HEK293 (cell line): ENCODE measurements at regions not wholly inside any gene's neighbourhood (a gene's known extent, or its start where the extent isn't known, plus 50 kb on each side); places are given as distances from the start of the nearest gene placed in this dataset.
A peak's percentile ranks its signal among the peaks of the same experiment; 100 is the strongest.

Source experiments
- CTCF ChIA-PET: fragments of 350-600 bp; formaldehyde crosslinking; extraction: SDS; loops from one replicate; lab custom pipeline; 2021; ENCODE audit warnings: antibody characterized with exemption; lab: Yijun Ruan, JAX
- POLR2A ChIA-PET: fragments of 300-600 bp; formaldehyde crosslinking; extraction: SDS; loops from one replicate; lab custom pipeline; 2020; ENCODE audit warnings: antibody characterized with exemption, inconsistent platforms; lab: Yijun Ruan, JAX
- H3K27ac ChIP-seq: fragments of 200-500 bp; sonication (Bioruptor generic); 2 replicates; pipeline ENCODE4 v1.5.1; 2014; ENCODE audit warnings: low read depth, low read length, control low read depth, inconsistent platforms; ENCODE audit errors: extremely low read depth
- H3K36me3 ChIP-seq, 2 experiments: fragments of 200-500 bp in 1 of 2; sonication (Bioruptor generic) in 1 of 2; 1 replicate in 1 of 2; 2 replicates in 1 of 2; pipeline ENCODE4 v1.5.1; 2014 to 2017; ENCODE audit warnings: inconsistent platforms in 2 of 2, low read length in 2 of 2; ENCODE audit not compliant: control insufficient read depth in 2 of 2, insufficient read depth in 1 of 2
- H3K4me1 ChIP-seq: fragments of 200-500 bp; sonication (Bioruptor generic); 2 replicates; pipeline ENCODE4 v1.5.1; 2014; ENCODE audit warnings: mild to moderate bottlenecking, low read length, inconsistent platforms; ENCODE audit not compliant: control insufficient read depth, insufficient read depth
- H3K4me3 ChIP-seq: 2 replicates; pipeline ENCODE4 v1.5.1; 2011; ENCODE audit warnings: low read depth, mild to moderate bottlenecking, control low read depth, low read length, moderate library complexity
- H3K9me3 ChIP-seq: fragments of 200-500 bp; sonication (Bioruptor generic); 2 replicates; pipeline ENCODE4 v1.5.1; 2014; ENCODE audit warnings: low read depth, low read length, inconsistent platforms; ENCODE audit not compliant: control insufficient read depth, insufficient read depth
- GLIS1 ChIP-seq: fragments of 450-650 bp; formaldehyde crosslinking; IDR thresholded peaks from 2 replicates; pipeline ENCODE4 v1.5.1; 2016; ENCODE audit warnings: missing biosample characterization, missing genetic modification characterization
- ZBTB20 ChIP-seq: fragments of 450-650 bp; formaldehyde crosslinking; IDR thresholded peaks from 2 replicates; pipeline ENCODE4 v1.5.1; 2016; ENCODE audit warnings: missing biosample characterization, missing genetic modification characterization
- ZBTB49 ChIP-seq: fragments of 450-650 bp; formaldehyde crosslinking; IDR thresholded peaks from 2 replicates; pipeline ENCODE4 v1.5.1; 2016; ENCODE audit warnings: missing biosample characterization, missing genetic modification characterization, low read depth
- ZFP41 ChIP-seq: fragments of 450-650 bp; formaldehyde crosslinking; IDR thresholded peaks from 2 replicates; pipeline ENCODE4 v1.5.1; 2016; ENCODE audit warnings: missing biosample characterization, missing genetic modification characterization, borderline replicate concordance
- ZIC2 ChIP-seq: fragments of 450-650 bp; formaldehyde crosslinking; IDR thresholded peaks from 2 replicates; pipeline ENCODE4 v1.5.1; 2016; ENCODE audit warnings: missing biosample characterization, missing genetic modification characterization
- ZNF121 ChIP-seq: fragments of 450-650 bp; formaldehyde crosslinking; IDR thresholded peaks from 2 replicates; pipeline ENCODE4 v1.5.1; 2016; ENCODE audit warnings: missing biosample characterization, missing genetic modification characterization
- ZNF248 ChIP-seq: fragments of 450-650 bp; formaldehyde crosslinking; IDR thresholded peaks from 2 replicates; pipeline ENCODE4 v1.5.1; 2017; ENCODE audit warnings: missing biosample characterization, missing genetic modification characterization
- ZNF280C ChIP-seq: fragments of 450-650 bp; formaldehyde crosslinking; IDR thresholded peaks from 2 replicates; pipeline ENCODE4 v1.5.1; 2016; ENCODE audit warnings: missing biosample characterization, missing genetic modification characterization
- ZNF623 ChIP-seq: fragments of 450-650 bp; formaldehyde crosslinking; IDR thresholded peaks from 2 replicates; pipeline ENCODE4 v1.5.1; 2016; ENCODE audit warnings: missing biosample characterization, missing genetic modification characterization
- ZNF704 ChIP-seq: fragments of 450-650 bp; formaldehyde crosslinking; IDR thresholded peaks from 2 replicates; pipeline ENCODE4 v1.5.1; 2016; ENCODE audit warnings: missing biosample characterization, missing genetic modification characterization
- ZNF777 ChIP-seq: fragments of 450-650 bp; formaldehyde crosslinking; IDR thresholded peaks from 2 replicates; pipeline ENCODE4 v1.5.1; 2017; ENCODE audit warnings: missing biosample characterization, missing genetic modification characterization, borderline replicate concordance
- TF ChIP-seq, protein P1 (sequence below): fragments of 450-650 bp; formaldehyde crosslinking; IDR thresholded peaks from 2 replicates; pipeline ENCODE4 v1.5.1; 2017; ENCODE audit warnings: missing biosample characterization, missing genetic modification characterization
- TF ChIP-seq, protein P2 (sequence below): fragments of 450-650 bp; formaldehyde crosslinking; IDR thresholded peaks from 2 replicates; pipeline ENCODE4 v1.5.1; 2016; ENCODE audit warnings: missing biosample characterization, missing genetic modification characterization

DNA sequence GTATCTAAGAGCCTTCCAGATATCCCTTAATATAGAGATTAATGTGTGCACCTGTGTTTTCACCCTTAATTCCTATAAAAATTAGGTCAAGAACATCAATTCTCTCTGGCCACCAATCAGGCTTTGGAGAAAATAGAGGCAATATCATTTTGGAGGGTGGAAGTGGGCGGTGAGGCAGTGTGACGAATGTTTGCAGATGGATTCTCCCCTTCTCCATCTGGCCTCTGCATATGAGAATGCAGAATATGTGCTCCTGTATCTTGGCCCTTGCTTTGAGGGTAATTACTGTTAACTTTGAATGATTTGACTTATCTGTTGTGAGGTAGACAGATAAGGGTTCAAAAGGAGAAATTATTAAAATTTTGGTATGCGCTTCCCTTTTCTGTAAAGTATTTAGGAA is 304.0 kb upstream of the NPSR1 start (continued):
- TF ChIP-seq ZBTB49 (tag by site-specific recombination) (no peak), ZNF777 (tag by site-specific recombination) (no peak), ZNF121 (tag by site-specific recombination) (no peak), ZNF280C (tag by site-specific recombination) (no peak), ZBTB20 (tag by site-specific recombination) (no peak)

DNA sequence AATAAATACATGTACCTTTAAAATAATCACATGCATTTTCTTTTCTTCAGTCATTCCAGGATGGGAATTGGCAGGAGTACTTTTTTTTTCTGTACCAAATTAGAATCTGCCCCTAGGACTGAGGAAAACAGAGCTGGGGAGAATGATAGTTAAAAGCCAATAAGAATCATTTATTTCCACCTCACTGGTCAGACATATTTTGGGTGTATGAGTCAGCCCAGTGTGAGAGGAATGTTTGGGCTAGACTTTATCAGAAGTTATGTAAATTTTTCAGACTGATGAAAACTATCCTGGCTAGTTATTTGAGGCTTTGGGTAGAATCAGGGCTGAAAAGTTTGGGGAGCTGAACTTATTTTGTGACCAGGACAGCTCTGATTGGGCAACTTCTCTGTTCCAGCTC is 303.1 kb upstream of the NPSR1 start:
- peaks cover 6% of the 10 kb centered on the region; the same call in 1 of the 2 replicates for H3K4me1 ChIP-seq
- H3K36me3 ChIP-seq, result no peaks in the 10 kb centered on the region
- TF ChIP-seq, protein P1, sequence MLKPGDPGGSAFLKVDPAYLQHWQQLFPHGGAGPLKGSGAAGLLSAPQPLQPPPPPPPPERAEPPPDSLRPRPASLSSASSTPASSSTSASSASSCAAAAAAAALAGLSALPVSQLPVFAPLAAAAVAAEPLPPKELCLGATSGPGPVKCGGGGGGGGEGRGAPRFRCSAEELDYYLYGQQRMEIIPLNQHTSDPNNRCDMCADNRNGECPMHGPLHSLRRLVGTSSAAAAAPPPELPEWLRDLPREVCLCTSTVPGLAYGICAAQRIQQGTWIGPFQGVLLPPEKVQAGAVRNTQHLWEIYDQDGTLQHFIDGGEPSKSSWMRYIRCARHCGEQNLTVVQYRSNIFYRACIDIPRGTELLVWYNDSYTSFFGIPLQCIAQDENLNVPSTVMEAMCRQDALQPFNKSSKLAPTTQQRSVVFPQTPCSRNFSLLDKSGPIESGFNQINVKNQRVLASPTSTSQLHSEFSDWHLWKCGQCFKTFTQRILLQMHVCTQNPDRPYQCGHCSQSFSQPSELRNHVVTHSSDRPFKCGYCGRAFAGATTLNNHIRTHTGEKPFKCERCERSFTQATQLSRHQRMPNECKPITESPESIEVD (tag by site-specific recombination), result 0 out of 2 replicates have a peak, but pooled peaks have one; percentile 32
- no peak for TF ChIP-seq ZIC2 (tag by site-specific recombination)
- H3K27ac ChIP-seq, result no peak overlapping the region
- ChIA-PET POLR2A (no interaction called here), CTCF (interaction anchor here (1.0 kb wide), 1 partner anchor 45 kb away, joined by 4 read pairs; no protein-coding TSS in a partner anchor)
- no peaks in the 10 kb centered on the region for H3K9me3 ChIP-seq
- no peak overlapping the region for H3K4me3 ChIP-seq

DNA sequence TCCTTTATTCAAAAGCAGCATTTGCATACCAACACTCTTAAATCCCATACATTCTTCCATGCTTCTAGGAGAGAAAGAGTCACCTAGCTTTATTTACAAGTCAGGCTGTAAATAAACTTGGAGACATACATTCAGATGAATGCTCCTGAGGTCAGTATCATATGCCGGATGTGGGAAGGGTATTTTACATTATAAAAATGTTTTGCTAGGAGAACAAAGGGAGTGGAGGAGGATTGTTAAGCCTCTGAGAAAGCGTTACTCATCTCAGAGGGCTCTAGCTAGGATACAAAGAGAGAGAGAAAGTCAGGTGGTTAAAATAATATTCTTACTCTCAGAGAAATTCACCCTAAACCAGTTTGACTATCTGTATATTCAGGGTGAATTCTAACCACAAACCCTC is 300.9 kb upstream of the NPSR1 start:
- no peaks in the 10 kb centered on the region for H3K9me3 ChIP-seq
- H3K27ac ChIP-seq, result no peak overlapping the region
- TF ChIP-seq ZIC2 (tag by site-specific recombination), result no peak
- TF ChIP-seq GLIS1 (tag by site-specific recombination), result no peak
- TF ChIP-seq ZNF248, result no peak
- TF ChIP-seq ZNF704, result no peak
- no peak for TF ChIP-seq ZFP41
- TF ChIP-seq, protein P2, sequence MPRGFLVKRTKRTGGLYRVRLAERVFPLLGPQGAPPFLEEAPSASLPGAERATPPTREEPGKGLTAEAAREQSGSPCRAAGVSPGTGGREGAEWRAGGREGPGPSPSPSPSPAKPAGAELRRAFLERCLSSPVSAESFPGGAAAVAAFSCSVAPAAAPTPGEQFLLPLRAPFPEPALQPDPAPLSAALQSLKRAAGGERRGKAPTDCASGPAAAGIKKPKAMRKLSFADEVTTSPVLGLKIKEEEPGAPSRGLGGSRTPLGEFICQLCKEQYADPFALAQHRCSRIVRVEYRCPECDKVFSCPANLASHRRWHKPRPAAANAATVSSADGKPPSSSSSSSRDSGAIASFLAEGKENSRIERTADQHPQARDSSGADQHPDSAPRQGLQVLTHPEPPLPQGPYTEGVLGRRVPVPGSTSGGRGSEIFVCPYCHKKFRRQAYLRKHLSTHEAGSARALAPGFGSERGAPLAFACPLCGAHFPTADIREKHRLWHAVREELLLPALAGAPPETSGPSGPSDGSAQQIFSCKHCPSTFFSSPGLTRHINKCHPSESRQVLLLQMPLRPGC (tag by site-specific recombination), result no peak
- no peak for TF ChIP-seq ZNF623
- ChIA-PET CTCF (interaction anchor here (0.6 kb wide), 1 partner anchor 90 kb away, joined by 5 read pairs; no protein-coding TSS in a partner anchor), POLR2A (no interaction called here)
- peaks cover 6% of the 10 kb centered on the region; the same call in 1 of the 2 replicates for H3K4me1 ChIP-seq
- H3K4me3 ChIP-seq, result no peak overlapping the region
- no peaks in the 10 kb centered on the region for H3K36me3 ChIP-seq
